Neural progenitor cell (in vitro differentiated cells): ENCODE measurements at regions not wholly inside any gene's neighbourhood (a gene's known extent, or its start where the extent isn't known, plus 50 kb on each side); places are given as distances from the start of the nearest gene placed in this dataset.

Source experiments
- CTCF ChIP-seq: fragments of 200-600 bp; sonication (generic); IDR thresholded peaks from 2 replicates; pipeline ENCODE4 v1.5.1; 2017; ENCODE audit warnings: antibody characterized with exemption, mild to moderate bottlenecking
- EZH2phosphoT487 ChIP-seq: fragments of 200-600 bp; sonication (generic); IDR thresholded peaks from 2 replicates; pipeline ENCODE4 v1.6.1; 2017; ENCODE audit warnings: antibody characterized with exemption

- TF ChIP-seq CTCF (no peak), EZH2phosphoT487 (no peak)
These were observed 471.3 kb downstream of the UTRN start for GRCh38 chr6:144756469-144756868.
